ENCODE measurements at regions not wholly inside any gene's neighbourhood (a gene's known extent, or its start where the extent isn't known, plus 50 kb on each side); places are given as distances from the start of the nearest gene placed in this dataset.

- no peak for DNase-seq (ENCODE audit: low read depth, low spot score)
These were observed 69.0 kb upstream of the OTOS start for GRCh38 chr2:240209493-240209892.

- DNase-seq (ENCODE audit: low read depth, low spot score) = no peak
These were observed 69.9 kb upstream of the OTOS start for GRCh38 chr2:240210198-240210965.

- DNase-seq (ENCODE audit: low read depth, low spot score) = no peak
These were observed 70.6 kb upstream of the OTOS start for GRCh38 chr2:240211096-240211495.

GRCh38 chr2:240211598-240212424 lies 71.4 kb upstream of the OTOS start:
- no peak for DNase-seq (ENCODE audit: low read depth, low spot score)

- no peak for DNase-seq (ENCODE audit: low read depth, low spot score)
These were observed 72.2 kb upstream of the OTOS start for GRCh38 chr2:240212425-240213225.

- DNase-seq (ENCODE audit: low read depth, low spot score) = no peak
These were observed 72.7 kb upstream of the OTOS start for GRCh38 chr2:240213226-240213475.

- DNase-seq (ENCODE audit: low read depth, low spot score) = no peak
These were observed 73.3 kb upstream of the OTOS start for GRCh38 chr2:240213476-240214421.

- no peak for DNase-seq (ENCODE audit: low read depth, low spot score)
These were observed 74.6 kb upstream of the OTOS start for GRCh38 chr2:240214790-240215675.

GRCh38 chr2:240215676-240216051 lies 75.2 kb upstream of the OTOS start:
- no peak for DNase-seq (ENCODE audit: low read depth, low spot score)

GRCh38 chr2:240216167-240216566 lies 75.7 kb upstream of the OTOS start:
- no peak for DNase-seq (ENCODE audit: low read depth, low spot score)

- no peak for DNase-seq (ENCODE audit: low read depth, low spot score)
These were observed 77.2 kb upstream of the OTOS start for GRCh38 chr2:240217431-240218301.

GRCh38 chr2:240219208-240219890 lies 78.9 kb upstream of the OTOS start:
- no peak for DNase-seq (ENCODE audit: low read depth, low spot score)

GRCh38 chr2:240220371-240220770 lies 79.9 kb upstream of the OTOS start:
- no peak for DNase-seq (ENCODE audit: low read depth, low spot score)

GRCh38 chr2:240223631-240224030 lies 83.2 kb upstream of the OTOS start:
- DNase-seq (ENCODE audit: low read depth, low spot score) = no peak

- no peak for DNase-seq (ENCODE audit: low read depth, low spot score)
These were observed 84.2 kb upstream of the OTOS start for GRCh38 chr2:240224676-240225075.

- DNase-seq (ENCODE audit: low read depth, low spot score) = no peak
These were observed 84.7 kb upstream of the OTOS start for GRCh38 chr2:240225131-240225530.

- DNase-seq (ENCODE audit: low read depth, low spot score) = no peak
These were observed 85.4 kb upstream of the OTOS start for GRCh38 chr2:240225660-240226475.

Data from ELF-1 (cell line).